ENCODE measurements at regions not wholly inside any gene's neighbourhood (a gene's known extent, or its start where the extent isn't known, plus 50 kb on each side); places are given as distances from the start of the nearest gene placed in this dataset.

DNA sequence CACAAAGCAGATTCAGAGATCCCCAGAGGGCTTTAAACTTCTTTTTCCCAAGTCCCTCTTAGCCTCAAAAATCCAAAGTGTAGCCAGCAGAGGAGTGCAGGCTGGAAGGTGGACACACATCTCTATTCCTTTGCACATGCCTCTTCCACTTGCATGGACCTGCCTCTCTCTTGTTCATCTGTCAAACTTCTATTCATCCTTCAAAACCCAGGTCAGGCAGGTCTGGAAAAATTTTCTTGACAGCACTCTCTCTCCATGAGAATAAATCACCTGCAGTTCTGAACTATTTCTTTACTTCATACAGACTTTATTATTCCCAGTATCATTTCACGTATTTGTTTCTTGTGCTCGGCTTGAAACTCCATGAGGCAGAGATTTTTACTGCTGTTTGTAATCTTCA is 127.5 kb downstream of the SS18 start:
- DNase-seq = no peak

DNA sequence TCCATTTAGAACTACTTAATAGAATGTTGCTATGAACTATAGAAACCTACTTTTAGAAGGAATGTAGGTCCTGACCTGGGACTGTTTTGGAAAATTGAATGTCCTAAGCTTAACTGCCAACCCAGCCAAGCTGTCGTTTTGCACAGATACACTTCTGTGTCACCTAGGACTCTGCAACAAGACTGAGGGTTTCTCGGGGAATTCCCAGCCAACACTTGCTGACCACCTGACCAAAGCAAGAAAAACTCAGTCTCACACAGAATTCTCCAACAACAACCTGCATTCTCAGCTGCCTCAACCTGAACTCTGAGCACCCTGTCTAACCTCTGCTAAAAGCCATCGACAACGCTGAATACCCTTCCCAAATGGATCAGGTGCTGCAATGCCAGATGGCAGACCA is 128.2 kb downstream of the SS18 start:
- no peak for DNase-seq

GRCh38 chr18:25957017-25957416 is 133.4 kb downstream of the SS18 start:
- no peak for DNase-seq

DNA sequence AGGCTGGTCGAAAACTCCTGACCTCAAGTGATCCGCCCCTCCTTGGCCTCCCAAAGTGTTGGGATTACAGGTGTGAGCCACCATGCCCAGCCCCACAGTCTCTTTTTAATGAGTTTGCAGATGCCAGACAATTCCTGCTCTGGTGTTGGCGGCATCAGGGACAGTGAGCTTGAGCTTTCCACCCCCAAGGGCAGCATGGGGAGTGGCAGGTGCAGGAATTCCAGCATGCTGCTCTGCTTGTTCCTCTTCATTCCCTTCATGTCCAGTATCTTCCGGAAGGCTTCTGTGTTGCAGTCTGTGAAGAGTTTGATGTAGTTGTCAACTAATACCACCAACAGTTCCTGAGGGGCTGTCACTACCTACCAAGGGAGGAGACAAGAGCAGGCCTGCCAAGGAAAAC is 137.3 kb downstream of the SS18 start:
- no peak for DNase-seq

DNA sequence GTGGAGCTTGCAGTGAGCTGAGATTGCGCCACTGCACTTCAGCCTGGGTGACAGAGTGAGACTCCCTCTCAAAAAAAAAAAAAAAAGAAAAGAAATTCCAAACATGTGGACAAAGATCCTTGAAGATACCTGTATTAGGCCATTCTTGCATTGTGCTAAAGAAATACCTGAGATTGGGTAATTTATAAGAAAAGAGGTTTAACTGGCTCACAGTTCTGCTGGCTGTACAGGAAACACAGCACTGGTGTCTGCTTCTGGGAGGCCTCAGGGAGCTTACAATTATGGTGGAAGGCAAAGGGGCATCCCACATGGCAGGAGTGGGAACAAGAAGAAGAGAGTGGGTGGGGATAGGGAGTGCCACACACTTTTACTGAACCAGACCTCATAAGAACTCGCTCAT is 140.1 kb downstream of the SS18 start:
- no peak for DNase-seq

GRCh38 chr18:25946540-25946939 is 143.9 kb downstream of the SS18 start:
- DNase-seq = no peak

- DNase-seq = no peak
Observed at GRCh38 chr18:25935356-25935755, 155.1 kb downstream of the SS18 start.

- DNase-seq = no peak
Observed at GRCh38 chr18:25931126-25931525, 159.3 kb downstream of the SS18 start.

- DNase-seq = no peak
Observed at GRCh38 chr18:25929787-25930186, 160.6 kb downstream of the SS18 start.

DNA sequence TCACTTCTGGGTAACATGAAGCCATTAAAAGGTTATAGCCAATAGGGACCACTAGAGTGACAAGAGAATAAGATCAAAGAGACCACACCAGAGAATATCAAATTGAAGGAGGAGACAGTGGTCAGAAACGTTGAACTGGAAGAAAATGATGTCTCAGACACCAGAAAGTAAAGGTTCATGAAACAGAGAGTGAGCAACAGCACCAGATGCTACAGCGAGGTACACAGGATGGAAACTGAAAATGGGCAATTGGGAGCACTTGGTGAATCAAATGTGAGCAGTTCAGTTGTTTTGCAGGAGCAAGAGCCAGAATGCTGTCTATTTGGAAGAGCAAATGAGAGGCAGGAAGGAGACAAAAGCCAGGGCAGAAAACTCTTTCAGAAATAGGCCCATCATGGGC is 162.6 kb downstream of the SS18 start:
- no peak for DNase-seq

DNA sequence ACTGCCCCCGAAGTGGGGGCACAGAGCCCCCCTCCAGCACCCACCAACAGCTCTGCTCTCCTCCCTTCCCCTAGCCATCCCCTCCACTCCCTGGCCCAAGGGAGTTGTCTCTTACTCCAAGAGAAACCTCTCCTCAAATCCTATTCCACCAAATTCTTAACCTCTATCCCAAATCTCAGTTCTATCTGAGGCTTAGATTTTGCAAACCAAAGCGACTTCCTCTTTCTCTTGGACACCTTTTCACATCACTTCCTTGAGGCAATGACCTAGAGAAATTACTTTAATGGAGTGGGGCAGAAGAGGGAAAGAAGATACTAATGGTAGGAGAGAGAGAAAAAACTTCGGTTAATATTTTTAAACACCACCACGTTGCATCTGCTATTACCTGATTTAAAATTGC is 167.2 kb downstream of the SS18 start:
- DNase-seq = no peak

DNA sequence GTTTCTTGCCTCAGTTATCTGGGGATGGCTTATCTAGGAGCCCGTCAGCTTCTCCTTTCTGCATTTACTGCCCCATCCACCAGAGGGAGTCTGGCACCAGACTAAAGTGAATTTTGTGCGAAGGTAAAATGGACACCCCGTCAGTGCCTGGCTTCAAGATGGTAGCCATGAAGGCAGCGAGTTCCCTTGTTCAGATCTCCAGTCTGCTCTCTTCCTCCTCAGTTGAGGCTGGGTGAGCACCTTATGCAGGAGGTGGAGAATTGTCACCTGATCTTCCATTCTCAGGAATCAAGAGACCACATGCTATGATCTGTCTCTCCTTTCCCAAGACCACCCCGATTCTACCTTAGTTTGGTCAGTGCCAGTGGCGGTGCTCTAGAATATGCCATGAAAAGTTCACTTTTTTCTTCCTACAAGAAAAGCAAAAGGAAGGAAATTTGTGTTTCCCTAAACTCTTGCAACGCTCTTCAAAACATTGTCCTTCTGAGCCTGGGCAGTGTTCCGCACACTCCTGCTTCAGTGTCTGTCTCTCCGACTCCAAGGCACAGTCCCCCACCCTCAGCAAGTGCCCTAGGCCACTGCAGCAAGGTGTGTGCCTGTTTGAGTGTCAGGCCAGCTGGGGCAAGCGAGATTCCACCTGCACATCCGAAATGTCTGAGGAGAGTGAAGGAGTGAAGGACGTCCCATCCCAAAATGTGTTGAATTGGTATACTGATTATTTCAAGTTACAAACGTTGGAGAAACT is 168.6 kb downstream of the SS18 start:
- peak in 2 of 5 donors; percentile 13 to 21 for DNase-seq

- DNase-seq = no peak
Observed at GRCh38 chr18:25915907-25916306, 174.5 kb downstream of the SS18 start.

DNA sequence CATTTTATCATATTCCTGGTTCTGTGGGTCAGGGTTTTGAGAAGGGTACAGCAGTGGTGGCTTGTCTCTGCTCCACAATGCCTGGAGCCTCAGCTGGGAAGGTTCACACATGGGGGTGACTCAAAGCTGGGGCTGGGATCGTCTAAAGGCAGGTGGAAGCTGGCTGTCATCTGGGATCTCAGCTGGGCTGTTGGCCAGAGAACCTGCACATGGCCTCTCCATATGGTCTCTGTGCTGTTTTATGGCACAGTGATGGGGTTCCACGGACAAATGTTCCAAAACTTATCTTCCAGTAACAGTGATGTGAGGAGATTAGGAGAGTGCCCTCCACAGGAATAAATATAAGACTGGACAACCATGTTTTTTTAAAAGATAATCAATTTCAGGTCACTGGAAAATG is 191.4 kb downstream of the SS18 start:
- DNase-seq = no peak

DNA sequence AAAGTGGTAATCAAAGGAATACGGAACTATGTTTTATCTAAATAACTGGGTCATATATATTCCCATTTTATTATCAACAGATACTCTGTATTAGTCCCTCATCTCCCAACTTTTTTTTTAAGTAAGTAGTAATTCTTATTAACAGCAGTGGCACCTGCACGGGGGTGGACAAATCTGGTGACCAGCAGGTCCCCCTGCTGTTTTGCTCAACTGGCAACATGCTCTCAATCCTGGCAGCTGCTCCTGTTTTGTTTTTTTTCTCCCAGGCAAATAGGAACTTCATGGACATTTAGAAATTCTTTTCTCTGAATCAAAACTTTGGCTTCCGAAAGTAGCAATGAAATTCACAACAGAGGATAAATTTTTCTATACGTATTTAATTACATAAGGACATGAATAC is 193.5 kb downstream of the SS18 start:
- DNase-seq = no peak

GRCh38 chr18:25896178-25896780 is 194.1 kb downstream of the SS18 start:
- DNase-seq = peak in 2 of 5 donors; percentile 1 to 11

DNA sequence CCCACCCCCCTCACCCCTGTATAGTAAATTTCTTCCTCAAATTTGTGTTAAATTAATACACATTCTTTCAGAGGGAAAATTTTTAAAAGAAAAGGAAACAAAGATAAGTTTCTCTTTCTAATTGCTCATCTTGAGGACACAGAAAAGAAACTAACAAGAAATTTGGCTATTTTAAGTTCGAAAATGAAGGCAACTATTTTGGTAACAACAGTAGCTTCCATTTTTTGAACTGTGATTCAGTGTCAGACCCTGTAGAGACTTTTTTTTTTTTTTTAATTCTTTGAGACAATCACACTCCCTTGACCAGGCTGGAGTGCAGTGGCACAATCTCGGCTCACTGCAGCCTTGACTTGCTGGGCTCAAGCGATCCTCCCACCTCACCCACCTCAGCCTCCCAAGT is 194.9 kb downstream of the SS18 start:
- DNase-seq = no peak

- DNase-seq = no peak
Observed at GRCh38 chr18:25886283-25886682, 204.1 kb downstream of the SS18 start.

DNA sequence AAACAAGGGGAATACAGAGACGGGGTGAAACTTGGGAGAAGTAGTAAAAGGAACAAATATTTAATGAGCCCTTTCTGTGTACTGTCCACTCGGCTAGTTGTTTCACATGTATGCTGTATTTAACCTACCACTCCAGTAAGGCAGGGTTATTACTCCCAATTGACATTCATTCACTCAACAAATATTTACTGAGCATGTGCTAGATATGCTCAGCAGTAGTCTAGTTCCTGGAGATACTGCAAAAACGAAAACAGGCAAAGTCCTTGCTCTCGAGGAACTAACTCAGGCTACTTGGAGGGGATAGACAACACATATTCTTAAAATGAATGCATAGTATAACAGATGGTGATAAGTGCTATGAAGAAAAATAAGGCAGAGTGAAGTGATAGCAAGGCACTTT is 207.3 kb downstream of the SS18 start:
- no peak for DNase-seq

DNA sequence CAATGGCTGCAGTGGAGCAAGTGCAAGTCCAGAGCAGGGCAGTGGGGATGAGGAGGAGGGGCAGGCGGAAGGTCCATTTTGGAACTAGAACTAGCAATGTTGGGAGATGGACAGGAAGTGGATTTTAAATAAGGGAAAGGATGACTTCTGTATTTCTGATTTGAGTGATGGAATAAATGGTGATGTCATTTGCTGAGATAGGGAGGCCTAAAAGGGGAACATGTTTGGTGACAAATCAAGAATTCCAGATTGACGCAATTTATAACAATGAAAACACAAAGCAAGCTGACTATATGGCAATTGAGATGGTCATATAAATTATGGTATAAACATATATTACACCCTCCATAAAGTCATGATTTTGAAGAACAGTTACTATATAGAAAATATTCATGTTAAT is 209.3 kb downstream of the SS18 start:
- DNase-seq = no peak

DNA sequence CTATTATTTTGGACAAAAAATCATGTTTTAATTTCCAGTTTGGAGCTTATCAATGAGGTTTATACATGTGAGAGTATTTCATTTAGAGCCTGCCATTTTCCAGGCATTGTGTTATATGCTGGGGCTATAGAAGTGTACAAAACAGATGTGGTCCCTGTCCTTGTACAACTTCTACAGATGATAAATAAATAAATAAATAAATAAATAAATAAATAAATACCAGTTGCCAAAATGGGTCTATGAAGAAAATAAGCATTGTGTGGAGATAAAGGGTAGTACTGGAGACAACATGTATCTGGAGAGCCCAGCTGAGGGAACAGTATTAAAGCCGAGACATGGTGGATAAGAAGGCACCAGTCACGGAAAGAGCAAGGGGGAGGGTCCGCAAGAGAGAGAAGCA is 210.0 kb downstream of the SS18 start:
- no peak for DNase-seq

- DNase-seq = no peak
Observed at GRCh38 chr18:25876330-25876948, 214.0 kb downstream of the SS18 start.

DNA sequence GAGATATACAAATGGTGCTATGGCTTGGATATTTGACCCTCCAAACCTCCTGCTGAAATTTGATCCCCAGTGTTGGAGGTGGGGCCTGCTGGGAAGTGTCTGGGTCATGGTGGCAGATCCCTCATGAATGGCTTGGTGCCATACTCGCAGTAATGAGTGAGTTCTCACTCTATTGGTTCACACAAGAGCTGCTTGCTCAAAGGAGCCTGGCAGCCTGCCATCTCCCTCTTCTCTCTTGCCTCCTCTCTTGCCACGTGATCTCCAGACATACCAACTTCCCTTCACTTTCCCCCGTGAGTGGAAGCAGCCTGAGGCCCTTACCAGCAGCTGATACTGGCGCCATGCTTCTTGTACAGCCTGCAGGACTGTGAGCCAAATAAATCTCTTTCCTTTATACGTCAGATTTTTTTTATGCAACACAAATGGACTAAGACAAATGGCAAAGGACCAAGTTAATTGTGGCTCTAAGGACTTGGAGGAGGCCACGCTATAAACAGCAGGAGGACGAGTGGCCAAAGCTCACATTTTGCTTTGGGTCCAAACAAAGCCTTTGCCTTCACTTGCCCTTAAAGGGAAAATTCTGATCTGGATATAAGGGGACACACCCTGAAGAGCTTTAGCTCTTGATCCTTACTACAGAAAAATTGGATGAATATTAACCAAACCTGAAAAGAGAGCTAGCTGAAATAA is 214.7 kb downstream of the SS18 start:
- no peak for DNase-seq

DNA sequence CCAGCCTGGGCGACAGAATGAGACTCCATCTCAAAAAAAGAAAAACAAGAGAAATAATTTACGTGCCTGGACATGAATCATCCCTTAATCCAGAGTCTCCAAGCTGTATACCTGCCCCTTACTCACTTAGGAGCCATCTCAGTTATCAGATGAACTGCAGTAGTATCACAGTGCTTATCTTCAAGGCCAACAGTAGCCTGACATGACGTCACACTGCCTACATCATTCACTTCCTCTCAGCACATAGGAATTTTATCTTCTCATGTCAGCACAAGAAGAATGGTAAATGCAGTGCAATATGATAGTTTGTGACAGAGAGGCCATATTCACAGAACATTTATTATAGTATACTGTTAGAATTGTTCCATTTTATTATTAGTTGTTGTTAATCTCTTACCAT is 216.6 kb downstream of the SS18 start:
- no peak for DNase-seq

Measured in T-helper 1 cell (primary cell).